Keratinocyte (primary cell): ENCODE measurements at regions not wholly inside any gene's neighbourhood (a gene's known extent, or its start where the extent isn't known, plus 50 kb on each side); places are given as distances from the start of the nearest gene placed in this dataset.

Source experiments
- DNase-seq: peaks from one replicate; pipeline ENCODE4 v3.0.0-alpha.2; 2011; ENCODE audit warnings: low read depth, missing footprints, low spot score
- FAIRE-seq: peaks from 2 replicates; lab custom pipeline; 2011; peaks lifted over from hg19 to GRCh38; lab: Jason Lieb, UNC
- H2AFZ ChIP-seq: 2 replicates; pipeline ENCODE4 v1.6.0; 2012; ENCODE audit warnings: low read length, control low read depth, inconsistent platforms; ENCODE audit not compliant: control insufficient read depth
- H3K27ac ChIP-seq: 2 replicates; pipeline ENCODE4 v1.5.1; 2011; ENCODE audit warnings: low read length; ENCODE audit not compliant: control insufficient read depth, insufficient read depth
- H3K27me3 ChIP-seq: 3 replicates; pipeline ENCODE4 v1.6.0; 2011; ENCODE audit warnings: low read length; ENCODE audit not compliant: control insufficient read depth, insufficient read depth; ENCODE audit errors: extremely low read depth
- H3K36me3 ChIP-seq, 2 experiments: 2 replicates in 1 of 2; 3 replicates in 1 of 2; pipeline ENCODE4 v1.5.1; 2011; ENCODE audit warnings: low read length in 2 of 2, mild to moderate bottlenecking in 1 of 2; ENCODE audit not compliant: control insufficient read depth in 2 of 2, insufficient read depth in 2 of 2; ENCODE audit errors: extremely low read depth in 1 of 2
- H3K4me1 ChIP-seq: 3 replicates; pipeline ENCODE4 v1.5.1; 2011; ENCODE audit warnings: low read length; ENCODE audit not compliant: control insufficient read depth, insufficient read depth; ENCODE audit errors: extremely low read depth
- H3K4me2 ChIP-seq: 3 replicates; pipeline ENCODE4 v1.6.0; 2011; ENCODE audit warnings: low read depth, low read length; ENCODE audit not compliant: control insufficient read depth, insufficient read depth; ENCODE audit errors: extremely low read depth
- H3K4me3 ChIP-seq, 3 experiments: fragments of 200-600 bp in 1 of 3; sonication (generic) in 1 of 3; 2 replicates in 2 of 3; 3 replicates in 1 of 3; pipeline ENCODE4 v1.5.1; 2011 to 2016; ENCODE audit warnings: low read length in 3 of 3, mild to moderate bottlenecking in 3 of 3, control low read depth in 2 of 3, inconsistent platforms in 1 of 3, low read depth in 1 of 3, mixed read lengths in 1 of 3, mixed run types in 1 of 3, moderate library complexity in 1 of 3; ENCODE audit not compliant: control insufficient read depth in 2 of 3, insufficient read depth in 2 of 3; ENCODE audit errors: extremely low read depth in 1 of 3
- H3K79me2 ChIP-seq: 2 replicates; pipeline ENCODE4 v1.6.0; 2012; ENCODE audit warnings: low read length; ENCODE audit not compliant: control insufficient read depth, insufficient read depth
- H3K9ac ChIP-seq: 3 replicates; pipeline ENCODE4 v1.6.0; 2011; ENCODE audit warnings: low read length; ENCODE audit not compliant: control insufficient read depth, insufficient read depth; ENCODE audit errors: extremely low read depth
- H3K9me1 ChIP-seq: 3 replicates; pipeline ENCODE4 v1.6.0; 2011; ENCODE audit warnings: low read length; ENCODE audit not compliant: control insufficient read depth, insufficient read depth; ENCODE audit errors: extremely low read depth
- H3K9me3 ChIP-seq: 2 replicates; pipeline ENCODE4 v1.5.1; 2012; ENCODE audit warnings: low read depth, low read length; ENCODE audit not compliant: control insufficient read depth
- H4K20me1 ChIP-seq: 3 replicates; pipeline ENCODE4 v1.6.0; 2011; ENCODE audit warnings: low read length; ENCODE audit not compliant: control insufficient read depth, insufficient read depth; ENCODE audit errors: extremely low read depth
- CTCF ChIP-seq, 3 experiments: IDR thresholded peaks in 1 of 3; conservative IDR thresholded peaks in 1 of 3; optimal IDR thresholded peaks in 1 of 3; 2 replicates in 2 of 3; 3 replicates in 1 of 3; pipeline versions ENCODE3 to v1.5.1; 2011; ENCODE audit warnings: low read length in 3 of 3, mild to moderate bottlenecking in 3 of 3, moderate library complexity in 2 of 3, control low read depth in 1 of 3, inconsistent platforms in 1 of 3; ENCODE audit not compliant: insufficient read depth in 2 of 3; ENCODE audit errors: extremely low read depth in 1 of 3
- EZH2 ChIP-seq: IDR thresholded peaks from one replicate; pipeline ENCODE4 v1.6.1; 2012; ENCODE audit warnings: inconsistent platforms, mild to moderate bottlenecking, low read length, moderate library complexity
- dilution Hi-C: fragments of 300-500 bp; cut with MboI; formaldehyde crosslinking; loops from one replicate; pipeline ENCODE4 v1.7.0; 2020; ENCODE audit warnings: low sequenced_read_pairs; ENCODE audit not compliant: extremely low pct_ligation_motif_present

- no peak for FAIRE-seq
- no peaks in the 10 kb centered on the region for H3K27me3 ChIP-seq
- H2AFZ ChIP-seq: peak overlapping the region; percentile 68
- no peaks in the 10 kb centered on the region for H4K20me1 ChIP-seq
- DNase-seq: no peak
- H3K9ac ChIP-seq: no peak overlapping the region
- H3K79me2 ChIP-seq: no peaks in the 10 kb centered on the region
- H3K4me2 ChIP-seq: no peak overlapping the region
- no peaks in the 10 kb centered on the region for H3K9me3 ChIP-seq
- dilution Hi-C loops: no loop called here
- peak overlapping the region; percentile 89 for H3K27ac ChIP-seq
- no peaks in the 10 kb centered on the region for H3K36me3 ChIP-seq
- H3K9me1 ChIP-seq: no peaks in the 10 kb centered on the region
- no peak for TF ChIP-seq CTCF (optimal IDR thresholded peaks at IDR 0.05 in 1 of 3, IDR thresholded peaks at IDR 0.05 in 1 of 3, conservative IDR thresholded peaks at IDR 0.05 in 1 of 3; ENCODE audit: extremely low read depth in 1 of 3, insufficient read depth in 2 of 3, low read length in 3 of 3)
- no peak for TF ChIP-seq EZH2
- H3K4me1 ChIP-seq: peaks cover 24% of the 10 kb centered on the region
- no peak overlapping the region for H3K4me3 ChIP-seq
These were observed 88.1 kb downstream of the MZT1 start for GRCh38 chr13:72639377-72639776.

DNA sequence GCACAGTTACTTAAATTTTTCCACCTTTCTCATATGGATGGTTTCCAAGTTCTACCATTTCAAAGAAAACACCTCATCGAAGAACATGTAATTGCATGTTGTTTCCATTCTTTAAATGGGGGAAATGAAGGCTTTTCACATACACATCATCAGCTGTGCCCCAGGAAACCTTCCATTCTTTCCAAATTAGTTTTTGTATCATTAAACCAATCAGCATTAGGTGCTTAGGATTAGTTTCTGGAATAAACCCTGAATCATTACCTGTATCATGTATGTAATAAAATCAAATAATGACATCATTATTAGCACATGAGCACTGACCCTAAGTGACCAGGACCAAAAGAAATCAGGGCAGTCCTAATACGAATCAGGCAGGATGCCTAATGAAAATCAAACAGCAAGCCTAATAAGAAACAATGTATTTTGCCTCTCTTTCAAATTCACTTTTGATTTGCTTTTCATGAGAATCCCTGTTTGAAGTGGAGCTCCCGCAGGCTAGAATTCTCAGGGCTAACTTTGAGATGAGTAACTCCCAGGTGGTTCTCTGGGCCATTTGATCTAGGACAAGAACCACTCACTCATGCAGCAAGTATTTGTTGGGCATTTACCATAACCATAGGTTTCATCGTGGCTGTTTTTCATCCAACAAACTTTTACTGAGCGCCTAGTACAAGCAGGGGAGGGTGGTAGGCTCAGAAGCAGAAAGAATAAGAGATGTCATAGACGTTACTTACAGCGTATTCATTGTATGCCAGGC lies 89.2 kb downstream of the MZT1 start:
- Histone ChIP-seq H3K27me3 (no peaks in the 10 kb centered on the region), H3K27ac (peak overlapping the region; percentile 89), H3K9ac (peak overlapping the region; percentile 59), H3K4me1 (peaks cover 24% of the 10 kb centered on the region), H3K4me2 (peak overlapping the region; percentile 63), H3K4me3 (no peak overlapping the region), H2AFZ (peak overlapping the region; percentile 73), H3K36me3 (no peaks in the 10 kb centered on the region), H4K20me1 (no peaks in the 10 kb centered on the region), H3K79me2 (no peaks in the 10 kb centered on the region), H3K9me1 (no peaks in the 10 kb centered on the region), H3K9me3 (no peaks in the 10 kb centered on the region)
- DNase-seq (peak; percentile 75), FAIRE-seq (peak; percentile 92)
- dilution Hi-C loops: no loop called here
- no peak for TF ChIP-seq CTCF (optimal IDR thresholded peaks at IDR 0.05 in 1 of 3, IDR thresholded peaks at IDR 0.05 in 1 of 3, conservative IDR thresholded peaks at IDR 0.05 in 1 of 3; ENCODE audit: extremely low read depth in 1 of 3, insufficient read depth in 2 of 3, low read length in 3 of 3)
- no peak for TF ChIP-seq EZH2
